ENCODE measurements at regions not wholly inside any gene's neighbourhood (a gene's known extent, or its start where the extent isn't known, plus 50 kb on each side); places are given as distances from the start of the nearest gene placed in this dataset.

DNA sequence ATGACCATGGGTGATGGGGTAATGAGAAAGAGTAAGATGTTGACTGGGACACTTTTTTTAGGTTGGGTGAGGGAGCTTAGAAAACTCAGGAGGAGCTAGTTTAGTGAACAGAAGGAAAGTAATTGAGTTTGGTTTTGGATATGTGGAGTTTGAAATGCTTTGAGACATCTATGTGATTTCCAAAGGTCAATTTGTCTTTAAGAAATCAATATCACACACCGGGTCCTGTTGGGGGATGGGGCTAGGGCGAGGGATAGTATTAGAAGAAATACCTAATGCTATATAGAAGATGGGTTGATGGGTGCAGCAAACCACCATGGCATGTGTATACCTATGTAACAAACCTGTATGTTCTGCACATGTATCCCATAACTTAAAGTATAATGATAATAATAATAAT is 118.4 kb downstream of the ASCL1 start:
- Histone ChIP-seq H3K36me3 (no peaks in the 10 kb centered on the region), H3K9me3 (replicated peaks) (peaks cover 10% of the 10 kb centered on the region), H3K4me3 (no peak overlapping the region), H3K4me1 (no peaks in the 10 kb centered on the region), H3K27me3 (ENCODE audit: low read depth) (no peaks in the 10 kb centered on the region), H3K27ac (replicated peaks) (no peak overlapping the region)
- no peak for DNase-seq
- TF ChIP-seq, protein P1, sequence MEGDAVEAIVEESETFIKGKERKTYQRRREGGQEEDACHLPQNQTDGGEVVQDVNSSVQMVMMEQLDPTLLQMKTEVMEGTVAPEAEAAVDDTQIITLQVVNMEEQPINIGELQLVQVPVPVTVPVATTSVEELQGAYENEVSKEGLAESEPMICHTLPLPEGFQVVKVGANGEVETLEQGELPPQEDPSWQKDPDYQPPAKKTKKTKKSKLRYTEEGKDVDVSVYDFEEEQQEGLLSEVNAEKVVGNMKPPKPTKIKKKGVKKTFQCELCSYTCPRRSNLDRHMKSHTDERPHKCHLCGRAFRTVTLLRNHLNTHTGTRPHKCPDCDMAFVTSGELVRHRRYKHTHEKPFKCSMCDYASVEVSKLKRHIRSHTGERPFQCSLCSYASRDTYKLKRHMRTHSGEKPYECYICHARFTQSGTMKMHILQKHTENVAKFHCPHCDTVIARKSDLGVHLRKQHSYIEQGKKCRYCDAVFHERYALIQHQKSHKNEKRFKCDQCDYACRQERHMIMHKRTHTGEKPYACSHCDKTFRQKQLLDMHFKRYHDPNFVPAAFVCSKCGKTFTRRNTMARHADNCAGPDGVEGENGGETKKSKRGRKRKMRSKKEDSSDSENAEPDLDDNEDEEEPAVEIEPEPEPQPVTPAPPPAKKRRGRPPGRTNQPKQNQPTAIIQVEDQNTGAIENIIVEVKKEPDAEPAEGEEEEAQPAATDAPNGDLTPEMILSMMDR (IDR thresholded peaks at IDR 0.05; ENCODE audit: borderline replicate concordance), result no peak
- intact Hi-C loops (cut with micrococcal nuclease), result no loop called here

DNA sequence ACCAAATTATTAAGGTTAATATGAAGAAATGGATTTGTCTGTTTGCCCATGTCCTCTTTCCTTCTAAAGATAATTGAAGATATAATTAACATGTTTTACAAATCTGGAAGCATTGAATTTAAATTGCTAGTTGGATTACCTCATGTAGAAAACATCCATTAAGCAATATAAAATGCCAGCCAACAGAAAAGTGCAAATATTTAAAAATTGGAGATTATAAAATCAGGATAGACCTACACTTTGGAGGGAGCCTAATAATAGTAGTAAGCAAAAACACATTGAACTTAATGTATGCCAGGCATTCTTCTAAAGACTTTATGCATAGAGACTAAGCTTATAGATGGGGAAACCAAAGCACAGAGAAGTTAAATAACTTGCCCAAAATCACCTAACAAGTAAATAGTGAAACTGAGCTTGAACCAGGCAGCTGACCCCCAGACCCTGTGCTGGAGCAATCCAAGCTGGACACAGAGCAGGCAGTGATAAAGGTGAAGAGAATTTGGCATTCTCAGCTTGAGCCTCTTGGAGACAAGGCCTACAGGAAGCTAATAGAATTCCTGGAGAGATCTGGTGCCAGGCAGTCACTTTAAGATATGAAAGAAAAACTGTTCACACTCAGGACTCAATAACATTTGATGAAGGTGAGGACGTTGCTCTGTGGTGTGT is 119.8 kb downstream of the ASCL1 start:
- TF ChIP-seq, protein P1 (IDR thresholded peaks at IDR 0.05; ENCODE audit: borderline replicate concordance), result no peak
- H3K27ac ChIP-seq (replicated peaks), result no peak overlapping the region
- no peaks in the 10 kb centered on the region for H3K4me1 ChIP-seq
- H3K4me3 ChIP-seq, result no peak overlapping the region
- H3K36me3 ChIP-seq, result no peaks in the 10 kb centered on the region
- peaks cover 24% of the 10 kb centered on the region for H3K9me3 ChIP-seq (replicated peaks)
- no peak for DNase-seq
- intact Hi-C loops (cut with micrococcal nuclease), result no loop called here
- H3K27me3 ChIP-seq (ENCODE audit: low read depth), result no peaks in the 10 kb centered on the region

GRCh38 chr12:103085541-103085940 is 128.1 kb downstream of the ASCL1 start:
- H3K4me1 ChIP-seq, result no peaks in the 10 kb centered on the region
- no peaks in the 10 kb centered on the region for H3K27me3 ChIP-seq (ENCODE audit: low read depth)
- H3K36me3 ChIP-seq, result no peaks in the 10 kb centered on the region
- TF ChIP-seq, protein P1 (IDR thresholded peaks at IDR 0.05; ENCODE audit: borderline replicate concordance), result no peak
- H3K4me3 ChIP-seq, result no peak overlapping the region
- intact Hi-C loops (cut with micrococcal nuclease), result no loop called here
- H3K27ac ChIP-seq (replicated peaks), result no peak overlapping the region
- no peak for DNase-seq
- peaks cover 20% of the 10 kb centered on the region for H3K9me3 ChIP-seq (replicated peaks)

GRCh38 chr12:103086471-103086870 is 129.0 kb downstream of the ASCL1 start:
- H3K9me3 ChIP-seq (replicated peaks), result peaks cover 11% of the 10 kb centered on the region
- no peaks in the 10 kb centered on the region for H3K36me3 ChIP-seq
- intact Hi-C loops (cut with micrococcal nuclease), result no loop called here
- H3K4me1 ChIP-seq, result no peaks in the 10 kb centered on the region
- no peaks in the 10 kb centered on the region for H3K27me3 ChIP-seq (ENCODE audit: low read depth)
- no peak for DNase-seq
- TF ChIP-seq, protein P1 (IDR thresholded peaks at IDR 0.05; ENCODE audit: borderline replicate concordance), result no peak
- no peak overlapping the region for H3K27ac ChIP-seq (replicated peaks)
- H3K4me3 ChIP-seq, result no peak overlapping the region

DNA sequence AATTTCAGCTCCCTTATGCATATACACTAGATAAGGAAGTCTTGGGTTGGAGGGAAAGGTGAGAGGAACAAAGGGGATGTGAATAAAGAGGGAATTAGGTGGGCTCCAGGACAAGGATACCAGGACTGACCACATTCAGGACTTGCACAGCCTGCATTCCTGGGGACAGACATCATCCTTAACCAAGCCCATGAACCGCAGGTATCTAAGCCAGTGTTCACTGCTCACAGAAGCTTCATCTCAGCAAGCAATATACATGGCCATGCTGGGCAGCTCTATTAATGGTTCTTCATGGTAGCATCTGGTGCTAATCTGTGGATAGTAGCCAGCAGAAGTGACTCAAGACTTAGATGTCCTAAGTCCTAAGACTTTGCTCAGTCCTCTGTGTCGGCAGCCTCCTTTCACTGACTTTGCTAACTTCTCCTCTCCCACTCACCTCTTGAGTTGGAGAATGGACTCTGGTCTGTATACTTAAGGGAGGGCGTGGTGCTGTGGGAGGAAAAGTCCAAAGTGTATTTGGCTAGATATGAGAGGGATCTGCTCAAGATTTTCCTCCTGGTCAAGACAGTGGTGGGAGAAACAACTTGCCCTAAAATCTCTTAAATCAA is 136.1 kb downstream of the ASCL1 start:
- TF ChIP-seq, protein P1 (IDR thresholded peaks at IDR 0.05; ENCODE audit: borderline replicate concordance), result no peak
- intact Hi-C loops (cut with micrococcal nuclease), result no loop called here
- H3K27me3 ChIP-seq (ENCODE audit: low read depth), result no peaks in the 10 kb centered on the region
- no peaks in the 10 kb centered on the region for H3K36me3 ChIP-seq
- DNase-seq, result no peak
- no peak overlapping the region for H3K4me3 ChIP-seq
- no peaks in the 10 kb centered on the region for H3K9me3 ChIP-seq (replicated peaks)
- H3K27ac ChIP-seq (replicated peaks), result no peak overlapping the region
- H3K4me1 ChIP-seq, result no peaks in the 10 kb centered on the region
